ENCODE measurements at regions not wholly inside any gene's neighbourhood (a gene's known extent, or its start where the extent isn't known, plus 50 kb on each side); places are given as distances from the start of the nearest gene placed in this dataset.
A peak's percentile ranks its signal among the peaks of the same experiment; 100 is the strongest.

GRCh38 chr1:235925016-235925415 lies 58.3 kb upstream of the LYST start:
- ATAC-seq (no peak), DNase-seq (no peak)
- Mint-ChIP-seq H3K9me3 (no peaks in the 10 kb centered on the region), H3K27ac (no peak overlapping the region), H3K4me3 (no peak overlapping the region), H3K4me1 (peaks cover 30% of the 10 kb centered on the region), H3K27me3 (no peaks in the 10 kb centered on the region)

- H3K27me3 Mint-ChIP-seq: no peaks in the 10 kb centered on the region
- no peaks in the 10 kb centered on the region for H3K9me3 Mint-ChIP-seq
- peak; percentile 74 for ATAC-seq
- H3K4me1 Mint-ChIP-seq: peaks cover 44% of the 10 kb centered on the region
- DNase-seq: no peak
- peak overlapping the region in 1 of 2 donors; percentile 36 for H3K27ac Mint-ChIP-seq
- no peak overlapping the region for H3K4me3 Mint-ChIP-seq
Observed at GRCh38 chr1:235923466-235924021, 56.8 kb upstream of the LYST start.

- Mint-ChIP-seq H3K9me3 (no peaks in the 10 kb centered on the region), H3K4me3 (no peak overlapping the region), H3K27me3 (no peaks in the 10 kb centered on the region), H3K4me1 (peaks cover 62% of the 10 kb centered on the region), H3K27ac (no peak overlapping the region)
- ATAC-seq (no peak), DNase-seq (no peak)
Observed at GRCh38 chr1:235920596-235921375, 54.1 kb upstream of the LYST start.

GRCh38 chr1:235919833-235920441 lies 53.2 kb upstream of the LYST start:
- no peak overlapping the region for H3K4me3 Mint-ChIP-seq
- DNase-seq (no peak), ATAC-seq (no peak)
- H3K4me1 Mint-ChIP-seq: peaks cover 62% of the 10 kb centered on the region
- H3K9me3 Mint-ChIP-seq: no peaks in the 10 kb centered on the region
- no peaks in the 10 kb centered on the region for H3K27me3 Mint-ChIP-seq
- H3K27ac Mint-ChIP-seq: peak overlapping the region in 1 of 2 donors; percentile 0

GRCh38 chr1:235919127-235919832 lies 52.6 kb upstream of the LYST start:
- H3K4me1 Mint-ChIP-seq: peaks cover 59% of the 10 kb centered on the region
- no peaks in the 10 kb centered on the region for H3K27me3 Mint-ChIP-seq

GRCh38 chr1:235918465-235918864 lies 51.8 kb upstream of the LYST start:
- Mint-ChIP-seq H3K27me3 (no peaks in the 10 kb centered on the region), H3K4me3 (no peak overlapping the region), H3K27ac (no peak overlapping the region), H3K4me1 (peaks cover 50% of the 10 kb centered on the region), H3K9me3 (no peaks in the 10 kb centered on the region)
- no peak for DNase-seq
- ATAC-seq: no peak

More at GRCh38 chr1:235919127-235919832, 52.6 kb upstream of the LYST start:
- ATAC-seq: no peak
- Mint-ChIP-seq H3K4me3 (no peak overlapping the region), H3K9me3 (no peaks in the 10 kb centered on the region), H3K27ac (peak overlapping the region in 1 of 2 donors; percentile 93)
- no peak for DNase-seq

- H3K27me3 Mint-ChIP-seq: no peaks in the 10 kb centered on the region
- no peak for DNase-seq
- no peak for ATAC-seq
- no peaks in the 10 kb centered on the region for H3K9me3 Mint-ChIP-seq
- no peak overlapping the region for H3K27ac Mint-ChIP-seq
- no peak overlapping the region for H3K4me3 Mint-ChIP-seq
- peaks cover 46% of the 10 kb centered on the region for H3K4me1 Mint-ChIP-seq
Observed at GRCh38 chr1:235918032-235918431, 51.3 kb upstream of the LYST start.

- no peaks in the 10 kb centered on the region for H3K27me3 Mint-ChIP-seq
- H3K4me3 Mint-ChIP-seq: peak overlapping the region; percentile 52 to 75
- ATAC-seq: peak; percentile 99
- peaks cover 40% of the 10 kb centered on the region for H3K4me1 Mint-ChIP-seq
- peak overlapping the region; percentile 92 for H3K27ac Mint-ChIP-seq
- peak; percentile 54 to 81 for DNase-seq
- no peaks in the 10 kb centered on the region for H3K9me3 Mint-ChIP-seq
Observed at GRCh38 chr1:235917267-235917811, 50.6 kb upstream of the LYST start.
